IMR-90 (cell line): ENCODE measurements at regions not wholly inside any gene's neighbourhood (a gene's known extent, or its start where the extent isn't known, plus 50 kb on each side); places are given as distances from the start of the nearest gene placed in this dataset.

Experiments used
- ATAC-seq: fragments of 200-7000 bp; cut with Tn5 transposase; 2 replicates; pipeline ENCODE4 v1.9.1; 2020; ENCODE audit warnings: low read depth, mild to moderate bottlenecking, moderate library complexity
- BruUV-seq: library from RNA; stranded (reverse); fragments of 400-500 nt; replicated peaks from 2 replicates; lab custom pipeline; 2021; lab: Mats Ljungman, UMichigan
- CTCF ChIA-PET: fragments of 300-600 bp; formaldehyde crosslinking; extraction: SDS; loops from one replicate; lab custom pipeline; 2021; ENCODE audit warnings: antibody characterized with exemption; lab: Yijun Ruan, JAX
- POLR2A ChIA-PET: fragments of 300-600 bp; sonication (Branson Sonifier 250); formaldehyde crosslinking; loops from one replicate; lab custom pipeline; 2022; ENCODE audit warnings: antibody characterized with exemption; ENCODE audit not compliant: unreplicated experiment; lab: Charles Lee
- DNase-seq: peaks from one replicate; pipeline ENCODE4 v3.0.0; 2013
- H2AFZ ChIP-seq: replicated peaks from 2 replicates; pipeline ENCODE3; 2013; ENCODE audit warnings: low read length, mild to moderate bottlenecking; ENCODE audit not compliant: poor library complexity
- H2AK5ac ChIP-seq: 2 replicates; pipeline ENCODE4 v1.6.1; 2013; ENCODE audit warnings: low read depth, low read length, inconsistent platforms
- H2AK9ac ChIP-seq: replicated peaks from 2 replicates; pipeline ENCODE3; 2013; ENCODE audit warnings: mild to moderate bottlenecking, low read depth, low read length, moderate library complexity; ENCODE audit not compliant: poor library complexity
- H2BK120ac ChIP-seq: 2 replicates; pipeline ENCODE4 v1.6.1; 2013; ENCODE audit warnings: low read depth, low read length, inconsistent platforms
- H2BK15ac ChIP-seq: 3 replicates; pipeline ENCODE4 v1.6.1; 2013; ENCODE audit warnings: low read depth, low read length, inconsistent platforms
- H2BK20ac ChIP-seq: 2 replicates; pipeline ENCODE4 v1.6.1; 2013; ENCODE audit warnings: low read depth, mild to moderate bottlenecking, inconsistent platforms, low read length, moderate library complexity
- H2BK5ac ChIP-seq: 2 replicates; pipeline ENCODE4 v1.6.1; 2013; ENCODE audit warnings: mild to moderate bottlenecking, low read depth, low read length, inconsistent platforms; ENCODE audit not compliant: poor library complexity, severe bottlenecking
- H3K14ac ChIP-seq: replicated peaks from 2 replicates; pipeline ENCODE4 v1.6.1; 2013; ENCODE audit warnings: low read depth, low read length, inconsistent platforms
- H3K18ac ChIP-seq: 2 replicates; pipeline ENCODE4 v1.6.1; 2013; ENCODE audit warnings: low read depth, low read length, control low read depth
- H3K23ac ChIP-seq: 2 replicates; pipeline ENCODE4 v1.6.1; 2013; ENCODE audit warnings: low read depth, low read length, inconsistent platforms
- H3K27ac ChIP-seq: 2 replicates; pipeline ENCODE4 v1.5.1; 2013; ENCODE audit warnings: mild to moderate bottlenecking, control low read depth, low read length; ENCODE audit not compliant: insufficient read depth
- H3K27me3 ChIP-seq: 2 replicates; pipeline ENCODE4 v1.6.1; 2013; ENCODE audit warnings: low read length; ENCODE audit not compliant: control insufficient read depth, insufficient read depth
- H3K36me3 ChIP-seq: 2 replicates; pipeline ENCODE4 v1.6.1; 2013; ENCODE audit warnings: low read length, mixed read lengths; ENCODE audit not compliant: control insufficient read depth, insufficient read depth
- H3K4ac ChIP-seq: 2 replicates; pipeline ENCODE4 v1.6.1; 2013; ENCODE audit warnings: low read depth, low read length, inconsistent platforms
- H3K4me1 ChIP-seq: 2 replicates; pipeline ENCODE4 v1.6.1; 2013; ENCODE audit warnings: low read length, mixed read lengths; ENCODE audit not compliant: control insufficient read depth, insufficient read depth
- H3K4me2 ChIP-seq: 2 replicates; pipeline ENCODE4 v1.6.1; 2013; ENCODE audit warnings: low read depth, mild to moderate bottlenecking, control low read depth, low read length, moderate library complexity
- H3K4me3 ChIP-seq: 2 replicates; pipeline ENCODE4 v1.5.1; 2013; ENCODE audit warnings: low read depth, mild to moderate bottlenecking, control low read depth, low read length, moderate library complexity; ENCODE audit not compliant: insufficient read depth
- H3K56ac ChIP-seq: 2 replicates; pipeline ENCODE4 v1.6.1; 2013; ENCODE audit warnings: low read length, inconsistent platforms; ENCODE audit not compliant: insufficient read depth; ENCODE audit errors: extremely low read depth
- H3K79me1 ChIP-seq, 2 experiments: 2 replicates each; pipeline ENCODE4 v1.6.1; 2013; ENCODE audit warnings: low read length in 2 of 2, inconsistent platforms in 1 of 2, low read depth in 1 of 2
- H3K9ac ChIP-seq: 2 replicates; pipeline ENCODE4 v1.6.1; 2013; ENCODE audit warnings: low read depth, low read length, control low read depth
- H3K9me1 ChIP-seq: 2 replicates; pipeline ENCODE4 v1.6.1; 2013; ENCODE audit warnings: low read length, inconsistent platforms; ENCODE audit not compliant: insufficient read depth
- H3K9me3 ChIP-seq: 2 replicates; pipeline ENCODE4 v1.6.1; 2013; ENCODE audit warnings: low read length; ENCODE audit not compliant: control insufficient read depth, insufficient read depth
- H4K20me1 ChIP-seq: 2 replicates; pipeline ENCODE4 v1.6.1; 2013; ENCODE audit warnings: low read length, inconsistent platforms; ENCODE audit not compliant: insufficient read depth
- H4K5ac ChIP-seq: 2 replicates; pipeline ENCODE4 v1.6.1; 2013; ENCODE audit warnings: mild to moderate bottlenecking, low read depth, low read length, control low read depth
- H4K8ac ChIP-seq, 2 experiments: 2 replicates each; pipeline ENCODE4 v1.6.1; 2013; ENCODE audit warnings: low read depth in 2 of 2, low read length in 2 of 2, control low read depth in 1 of 2, inconsistent platforms in 1 of 2
- H4K91ac ChIP-seq: 2 replicates; pipeline ENCODE4 v1.6.1; 2013; ENCODE audit warnings: low read depth, low read length, inconsistent platforms; ENCODE audit not compliant: insufficient read depth
- MXI1 ChIP-seq: IDR thresholded peaks from 2 replicates; pipeline ENCODE4 v1.6.1; 2012; ENCODE audit warnings: low read depth, mild to moderate bottlenecking, low read length, moderate library complexity, borderline replicate concordance
- RAD21 ChIP-seq: IDR thresholded peaks from 2 replicates; pipeline ENCODE4 v1.6.1; 2012; ENCODE audit warnings: low read length, improper control_type of control experiment
- RCOR1 ChIP-seq: IDR thresholded peaks from 2 replicates; pipeline ENCODE4 v1.6.1; 2012; ENCODE audit warnings: mild to moderate bottlenecking, low read length, improper control_type of control experiment; ENCODE audit not compliant: insufficient replicate concordance
- RFX5 ChIP-seq: IDR thresholded peaks from 2 replicates; pipeline ENCODE4 v1.8.0; 2012; ENCODE audit warnings: low read depth, mild to moderate bottlenecking, low read length, moderate library complexity
- SMC3 ChIP-seq: fragments of 150-350 bp; IDR thresholded peaks from 2 replicates; pipeline ENCODE4 v1.6.1; 2016; ENCODE audit warnings: low read depth, mild to moderate bottlenecking, antibody characterized with exemption, low read length, moderate library complexity
- WGBS, 2 experiments: methylation state at CpG; one replicate each; pipeline versions ENCODE4 v1.1.5 to v1.1.7; 2013; ENCODE audit warnings: missing lambda C conversion rate in 2 of 2; ENCODE audit not compliant: insufficient read length in 1 of 2; ENCODE audit errors: extremely low coverage in 2 of 2; 5-methylcytosine and 5-hydroxymethylcytosine counted together
- dilution Hi-C: fragments of 300-500 bp; cut with HindIII; formaldehyde crosslinking; loops from one replicate; pipeline ENCODE4 v1.14.3; 2018; ENCODE audit warnings: low sequenced_read_pairs; ENCODE audit not compliant: unreplicated experiment
- in situ Hi-C: fragments of 300-500 bp; cut with MboI; formaldehyde crosslinking; loops from 3 replicates; pipeline ENCODE4 v1.14.3; 2019; ENCODE audit warnings: low sequenced_read_pairs, inconsistent platforms, mixed read lengths
- intact Hi-C: fragments of 100-400 bp; cut with micrococcal nuclease; formaldehyde crosslinking; loops from 2 replicates; pipeline ENCODE4 v1.10.0; 2022
- TF ChIP-seq, protein P1 (sequence below): conservative IDR thresholded peaks from 2 replicates; pipeline ENCODE4 v1.5.1; 2012; ENCODE audit warnings: mild to moderate bottlenecking, low read depth, low read length, improper control_type of control experiment
- TF ChIP-seq, protein P2 (sequence below): fragments of 150-350 bp; IDR thresholded peaks from 2 replicates; pipeline ENCODE4 v1.6.1; 2017; ENCODE audit warnings: mild to moderate bottlenecking, antibody characterized with exemption, low read length, low read depth

DNA sequence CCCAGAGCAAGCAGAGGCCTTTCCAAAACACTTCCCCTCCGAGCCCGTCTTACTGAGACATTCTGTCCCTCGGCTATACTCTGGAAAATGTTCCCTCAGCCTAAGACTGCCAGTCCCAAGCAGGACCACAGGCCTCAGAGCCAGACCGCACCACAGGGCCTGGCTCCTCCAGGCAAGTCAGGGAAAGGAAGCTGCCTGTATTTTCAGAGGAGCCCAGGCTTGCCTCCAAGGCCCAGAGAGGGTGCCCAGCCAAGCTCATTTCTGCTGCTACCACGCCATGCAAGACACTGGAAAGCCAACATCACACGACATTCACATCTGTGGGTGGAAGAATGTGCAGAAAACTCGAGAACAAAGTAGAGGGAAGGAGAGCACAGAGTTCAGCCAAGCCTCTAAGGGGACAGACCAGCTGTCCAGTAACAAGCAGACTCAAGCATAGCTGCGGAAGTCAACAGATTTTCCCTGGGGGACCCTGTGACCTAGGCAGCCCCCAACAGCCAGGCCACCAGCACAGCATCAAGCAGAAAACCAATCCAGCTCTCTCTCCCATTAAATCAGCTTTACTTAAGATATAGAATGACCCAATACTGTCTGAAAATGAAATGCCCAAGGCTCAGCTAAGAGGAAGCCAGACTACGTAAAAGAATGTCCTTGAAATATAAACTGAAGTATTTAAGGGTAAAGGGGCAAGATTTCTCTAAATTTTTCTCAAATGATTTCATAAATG is 123.9 kb downstream of the ZFP36L2 start:
- CTCF ChIA-PET = no interaction called here
- H3K4me3 ChIP-seq = no peak overlapping the region
- H2AK9ac ChIP-seq = peak overlapping the region; percentile 79
- peak overlapping the region; percentile 96 for H3K23ac ChIP-seq
- no peaks in the 10 kb centered on the region for H4K20me1 ChIP-seq
- WGBS, 2 experiments = 71% methylated on average over 3 of the region's 9 CpGs; no CpG with 5 or more reads in 1 of the 2 experiments
- peak overlapping the region; percentile 98 for H3K4ac ChIP-seq
- peak overlapping the region; percentile 81 for H2AFZ ChIP-seq
- POLR2A ChIA-PET = interaction anchor here (1.0 to 1.7 kb wide), 2 partner anchors 16 to 119 kb away, joined by 3 to 4 read pairs; no protein-coding TSS in a partner anchor
- peaks cover 25% of the 10 kb centered on the region for H3K9me1 ChIP-seq
- H3K9me3 ChIP-seq = no peaks in the 10 kb centered on the region
- in situ Hi-C loops = no loop called here
- TF ChIP-seq RFX5 (no peak), MXI1 (no peak), RCOR1 (no peak), RAD21 (no peak), SMC3 (no peak)
- TF ChIP-seq, protein P1, sequence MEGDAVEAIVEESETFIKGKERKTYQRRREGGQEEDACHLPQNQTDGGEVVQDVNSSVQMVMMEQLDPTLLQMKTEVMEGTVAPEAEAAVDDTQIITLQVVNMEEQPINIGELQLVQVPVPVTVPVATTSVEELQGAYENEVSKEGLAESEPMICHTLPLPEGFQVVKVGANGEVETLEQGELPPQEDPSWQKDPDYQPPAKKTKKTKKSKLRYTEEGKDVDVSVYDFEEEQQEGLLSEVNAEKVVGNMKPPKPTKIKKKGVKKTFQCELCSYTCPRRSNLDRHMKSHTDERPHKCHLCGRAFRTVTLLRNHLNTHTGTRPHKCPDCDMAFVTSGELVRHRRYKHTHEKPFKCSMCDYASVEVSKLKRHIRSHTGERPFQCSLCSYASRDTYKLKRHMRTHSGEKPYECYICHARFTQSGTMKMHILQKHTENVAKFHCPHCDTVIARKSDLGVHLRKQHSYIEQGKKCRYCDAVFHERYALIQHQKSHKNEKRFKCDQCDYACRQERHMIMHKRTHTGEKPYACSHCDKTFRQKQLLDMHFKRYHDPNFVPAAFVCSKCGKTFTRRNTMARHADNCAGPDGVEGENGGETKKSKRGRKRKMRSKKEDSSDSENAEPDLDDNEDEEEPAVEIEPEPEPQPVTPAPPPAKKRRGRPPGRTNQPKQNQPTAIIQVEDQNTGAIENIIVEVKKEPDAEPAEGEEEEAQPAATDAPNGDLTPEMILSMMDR = no peak
- TF ChIP-seq, protein P2, sequence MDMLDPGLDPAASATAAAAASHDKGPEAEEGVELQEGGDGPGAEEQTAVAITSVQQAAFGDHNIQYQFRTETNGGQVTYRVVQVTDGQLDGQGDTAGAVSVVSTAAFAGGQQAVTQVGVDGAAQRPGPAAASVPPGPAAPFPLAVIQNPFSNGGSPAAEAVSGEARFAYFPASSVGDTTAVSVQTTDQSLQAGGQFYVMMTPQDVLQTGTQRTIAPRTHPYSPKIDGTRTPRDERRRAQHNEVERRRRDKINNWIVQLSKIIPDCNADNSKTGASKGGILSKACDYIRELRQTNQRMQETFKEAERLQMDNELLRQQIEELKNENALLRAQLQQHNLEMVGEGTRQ = no peak
- H4K5ac ChIP-seq = peak overlapping the region; percentile 98
- peak overlapping the region; percentile 89 for H2BK5ac ChIP-seq
- no peaks in the 10 kb centered on the region for H3K36me3 ChIP-seq
- peak overlapping the region; percentile 96 for H2BK20ac ChIP-seq
- H3K4me2 ChIP-seq = no peak overlapping the region; the same call in 1 of the 2 replicates
- peak overlapping the region; percentile 97; the same call in 2 of the 3 replicates for H2BK15ac ChIP-seq
- dilution Hi-C loops = no loop called here
- H3K14ac ChIP-seq = peak overlapping the region; percentile 95
- H4K91ac ChIP-seq = peak overlapping the region; percentile 92
- H3K27ac ChIP-seq = peak overlapping the region; percentile 96
- peak overlapping the region; percentile 87 to 94 for H4K8ac ChIP-seq
- peak; percentile 77 for DNase-seq
- no TSS peak for BruUV-seq
- peak overlapping the region; percentile 73 for H3K56ac ChIP-seq
- intact Hi-C loops = loop anchor here (2.0 to 10.0 kb wide), 2 partner anchors 16 to 138 kb away; no protein-coding TSS in a partner anchor
- H2BK120ac ChIP-seq = peak overlapping the region; percentile 98
- ATAC-seq = peak; percentile 62
- H2AK5ac ChIP-seq = peak overlapping the region; percentile 98
- H3K79me1 ChIP-seq = 0 out of 4 replicates have a peak, but pooled peaks cover 0 to 14% of the 10 kb centered on the region in 2 experiments
- peaks cover 46% of the 10 kb centered on the region for H3K4me1 ChIP-seq
- H3K9ac ChIP-seq = peak overlapping the region; percentile 58
- H3K27me3 ChIP-seq = no peaks in the 10 kb centered on the region
- H3K18ac ChIP-seq = peak overlapping the region; percentile 98
